Activated CD4-positive, CD25-positive, alpha-beta regulatory T cell treated with anti-CD3 and anti-CD28 coated beads, Interleukin-2, amount 50 U/mL, for 24 hours (primary cell): ENCODE measurements at regions not wholly inside any gene's neighbourhood (a gene's known extent, or its start where the extent isn't known, plus 50 kb on each side); places are given as distances from the start of the nearest gene placed in this dataset.

Experiments
- ATAC-seq, 2 donors: fragments of 150-1000 bp; cut with Tn5 transposase; one replicate each; pipeline ENCODE4 v1.10.0; 2021; ENCODE audit warnings: mild to moderate bottlenecking in 1 of 2, moderate library complexity in 1 of 2

DNA sequence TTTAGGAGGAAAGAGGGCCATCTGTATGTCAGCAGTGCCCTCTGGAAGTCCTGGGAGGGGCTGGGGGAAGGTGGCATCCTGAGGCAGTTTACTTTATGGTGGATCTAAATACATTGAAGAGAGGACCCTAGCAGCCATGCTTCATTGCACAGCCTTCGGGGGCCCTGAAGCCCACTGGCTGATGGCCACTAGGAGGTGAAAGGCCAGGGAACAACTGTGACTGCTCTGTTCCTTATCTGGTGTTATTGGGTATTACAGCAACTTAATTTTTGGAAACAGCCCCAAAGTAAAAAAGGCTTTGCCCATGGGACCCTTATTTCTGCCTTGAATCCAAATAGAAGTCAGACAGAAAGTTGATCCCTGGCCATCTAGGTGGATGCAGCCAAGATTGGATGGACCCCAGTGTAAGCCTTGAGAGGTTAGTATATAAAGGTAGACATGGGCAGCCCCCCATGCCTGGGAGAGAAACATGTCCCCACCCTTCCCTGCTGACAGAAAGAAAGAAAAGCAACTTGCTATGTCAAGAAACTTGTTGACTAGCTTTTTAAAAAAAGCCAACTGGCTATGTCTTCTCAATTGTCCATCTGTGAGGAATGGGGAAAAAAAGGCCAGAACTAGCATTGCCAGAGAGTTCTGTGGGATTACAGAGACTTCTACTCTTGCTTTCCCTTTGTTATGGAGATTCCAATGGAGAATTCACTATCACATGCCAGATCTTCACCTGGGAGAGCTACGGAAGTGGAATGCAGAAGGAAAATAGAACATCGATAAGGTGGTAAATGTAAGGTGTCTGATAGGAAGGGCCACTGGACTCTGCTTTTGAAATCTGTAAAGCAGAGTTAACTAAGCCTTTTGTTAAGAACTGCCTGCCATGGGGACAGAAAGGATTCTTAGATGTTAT is 58.6 kb upstream of the OSR1 start:
- no peak for ATAC-seq

GRCh38 chr2:19416083-19416482 is 57.7 kb upstream of the OSR1 start:
- ATAC-seq, result no peak

DNA sequence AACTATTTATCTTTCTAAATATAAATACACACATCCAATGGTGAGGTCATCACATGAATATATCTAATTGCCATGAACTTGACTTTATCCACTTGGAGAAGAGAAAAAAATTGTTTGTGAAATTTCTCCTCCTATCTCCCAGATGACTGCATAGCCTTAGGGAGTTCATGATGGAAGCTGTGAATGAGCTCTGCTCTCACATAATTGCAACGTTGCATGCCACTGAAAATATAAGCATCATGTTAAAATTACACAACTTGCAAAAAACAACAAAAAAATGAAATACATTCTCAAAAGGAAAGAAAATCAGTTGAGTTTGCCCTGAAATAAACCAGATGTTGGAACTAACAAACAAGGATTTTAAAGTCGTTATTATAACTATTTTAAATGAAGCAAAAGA is 50.6 kb upstream of the OSR1 start:
- ATAC-seq, result no peak

GRCh38 chr2:19408592-19408991 is 50.2 kb upstream of the OSR1 start:
- no peak for ATAC-seq
